Stimulated activated CD8-positive, alpha-beta memory T cell treated with anti-CD3 and anti-CD28 coated beads, Interleukin-12 subunit alpha, Interleukin-12 subunit beta, amount 100 ng/mL, for 1 hour (primary cell): ENCODE measurements at regions not wholly inside any gene's neighbourhood (a gene's known extent, or its start where the extent isn't known, plus 50 kb on each side); places are given as distances from the start of the nearest gene placed in this dataset.

Experiments used
- DNase-seq: peaks from one replicate; pipeline ENCODE4 v3.0.0-alpha.2; 2020; ENCODE audit warnings: low read depth

- no peak for DNase-seq
These were observed 1143.6 kb upstream of the GYPC start for GRCh38 chr2:125512313-125512712.

- DNase-seq: no peak
These were observed 1139.4 kb upstream of the GYPC start for GRCh38 chr2:125516496-125517109.

- no peak for DNase-seq
These were observed 1129.9 kb upstream of the GYPC start for GRCh38 chr2:125526093-125526492.

- no peak for DNase-seq
These were observed 1120.9 kb upstream of the GYPC start for GRCh38 chr2:125535089-125535488.

- no peak for DNase-seq
These were observed 1111.9 kb upstream of the GYPC start for GRCh38 chr2:125543968-125544514.

- no peak for DNase-seq
These were observed 1102.2 kb upstream of the GYPC start for GRCh38 chr2:125553768-125554167.

GRCh38 chr2:125554956-125555355 is 1101.0 kb upstream of the GYPC start:
- no peak for DNase-seq

GRCh38 chr2:125559186-125559585 is 1096.8 kb upstream of the GYPC start:
- no peak for DNase-seq

GRCh38 chr2:125560855-125561254 is 1095.1 kb upstream of the GYPC start:
- no peak for DNase-seq

- no peak for DNase-seq
These were observed 1094.7 kb upstream of the GYPC start for GRCh38 chr2:125561302-125561701.

- DNase-seq: no peak
These were observed 1093.0 kb upstream of the GYPC start for GRCh38 chr2:125562924-125563323.

- DNase-seq: no peak
These were observed 1091.5 kb upstream of the GYPC start for GRCh38 chr2:125564471-125564870.

- DNase-seq: no peak
These were observed 1089.5 kb upstream of the GYPC start for GRCh38 chr2:125566422-125566821.

- DNase-seq: no peak
These were observed 1088.9 kb upstream of the GYPC start for GRCh38 chr2:125567100-125567499.

GRCh38 chr2:125572660-125573059 is 1083.3 kb upstream of the GYPC start:
- no peak for DNase-seq

- DNase-seq: no peak
These were observed 1082.5 kb upstream of the GYPC start for GRCh38 chr2:125573432-125573831.

GRCh38 chr2:125576558-125576957 is 1079.4 kb upstream of the GYPC start:
- no peak for DNase-seq

- no peak for DNase-seq
These were observed 1074.4 kb upstream of the GYPC start for GRCh38 chr2:125581557-125581956.

GRCh38 chr2:125582516-125582915 is 1073.4 kb upstream of the GYPC start:
- no peak for DNase-seq

- no peak for DNase-seq
These were observed 1071.2 kb upstream of the GYPC start for GRCh38 chr2:125584732-125585131.

- DNase-seq: no peak
These were observed 1067.2 kb upstream of the GYPC start for GRCh38 chr2:125588780-125589179.

- DNase-seq: no peak
These were observed 1064.0 kb upstream of the GYPC start for GRCh38 chr2:125591954-125592353.

- no peak for DNase-seq
These were observed 1062.9 kb upstream of the GYPC start for GRCh38 chr2:125593036-125593435.

- no peak for DNase-seq
These were observed 1059.3 kb upstream of the GYPC start for GRCh38 chr2:125596612-125597011.
